GM18868 (cell line): ENCODE measurements at regions not wholly inside any gene's neighbourhood (a gene's known extent, or its start where the extent isn't known, plus 50 kb on each side); places are given as distances from the start of the nearest gene placed in this dataset.
"Not testable (repeated sequence)": the region's sequence is repeated elsewhere in the genome, so short reads cannot be mapped to it uniquely, and the experiment has no call there.

Experiments used
- ATAC-seq: cut with Tn5 transposase; IDR thresholded peaks from one replicate; pipeline ENCODE4 v1.9.1; 2021; ENCODE audit warnings: mild to moderate bottlenecking, moderate library complexity; ENCODE audit not compliant: unreplicated experiment

- not testable (repeated sequence) for ATAC-seq
Measured at GRCh38 chr2:209018633-209019032, 405.2 kb upstream of the MAP2 start.

- no peak for ATAC-seq
Measured at GRCh38 chr2:209029249-209029648, 394.6 kb upstream of the MAP2 start.

- no peak for ATAC-seq
Measured at GRCh38 chr2:209044307-209044706, 379.5 kb upstream of the MAP2 start.

- no peak for ATAC-seq
Measured at GRCh38 chr2:209046163-209046562, 377.7 kb upstream of the MAP2 start.

GRCh38 chr2:209049608-209050007, 374.2 kb upstream of the MAP2 start:
- no peak for ATAC-seq

GRCh38 chr2:209062210-209062609, 361.6 kb upstream of the MAP2 start:
- no peak for ATAC-seq

GRCh38 chr2:209070262-209070661, 353.6 kb upstream of the MAP2 start:
- ATAC-seq, result no peak

GRCh38 chr2:209073151-209073550, 350.7 kb upstream of the MAP2 start:
- ATAC-seq, result no peak

GRCh38 chr2:209074711-209075110, 349.1 kb upstream of the MAP2 start:
- no peak for ATAC-seq

- ATAC-seq, result no peak
Measured at GRCh38 chr2:209076151-209076550, 347.7 kb upstream of the MAP2 start.

- no peak for ATAC-seq
Measured at GRCh38 chr2:209086761-209087160, 337.1 kb upstream of the MAP2 start.

GRCh38 chr2:209091056-209091455, 332.8 kb upstream of the MAP2 start:
- no peak for ATAC-seq

GRCh38 chr2:209094221-209094620, 329.6 kb upstream of the MAP2 start:
- no peak for ATAC-seq

- no peak for ATAC-seq
Measured at GRCh38 chr2:209095432-209095831, 328.4 kb upstream of the MAP2 start.

- ATAC-seq, result no peak
Measured at GRCh38 chr2:209097168-209097567, 326.7 kb upstream of the MAP2 start.

GRCh38 chr2:209102319-209102718, 321.5 kb upstream of the MAP2 start:
- ATAC-seq, result no peak

GRCh38 chr2:209113026-209113425, 310.8 kb upstream of the MAP2 start:
- ATAC-seq, result no peak

- no peak for ATAC-seq
Measured at GRCh38 chr2:209114588-209115240, 309.1 kb upstream of the MAP2 start.

- ATAC-seq, result peak; percentile 95
Measured at GRCh38 chr2:209121691-209122090, 302.2 kb upstream of the MAP2 start.

GRCh38 chr2:209125291-209125690, 298.6 kb upstream of the MAP2 start:
- no peak for ATAC-seq

GRCh38 chr2:209138079-209138478, 285.8 kb upstream of the MAP2 start:
- no peak for ATAC-seq

GRCh38 chr2:209141142-209141541, 282.7 kb upstream of the MAP2 start:
- ATAC-seq, result no peak

GRCh38 chr2:209141818-209142217, 282.0 kb upstream of the MAP2 start:
- ATAC-seq, result no peak
